ENCODE measurements at regions not wholly inside any gene's neighbourhood (a gene's known extent, or its start where the extent isn't known, plus 50 kb on each side); places are given as distances from the start of the nearest gene placed in this dataset.

DNA sequence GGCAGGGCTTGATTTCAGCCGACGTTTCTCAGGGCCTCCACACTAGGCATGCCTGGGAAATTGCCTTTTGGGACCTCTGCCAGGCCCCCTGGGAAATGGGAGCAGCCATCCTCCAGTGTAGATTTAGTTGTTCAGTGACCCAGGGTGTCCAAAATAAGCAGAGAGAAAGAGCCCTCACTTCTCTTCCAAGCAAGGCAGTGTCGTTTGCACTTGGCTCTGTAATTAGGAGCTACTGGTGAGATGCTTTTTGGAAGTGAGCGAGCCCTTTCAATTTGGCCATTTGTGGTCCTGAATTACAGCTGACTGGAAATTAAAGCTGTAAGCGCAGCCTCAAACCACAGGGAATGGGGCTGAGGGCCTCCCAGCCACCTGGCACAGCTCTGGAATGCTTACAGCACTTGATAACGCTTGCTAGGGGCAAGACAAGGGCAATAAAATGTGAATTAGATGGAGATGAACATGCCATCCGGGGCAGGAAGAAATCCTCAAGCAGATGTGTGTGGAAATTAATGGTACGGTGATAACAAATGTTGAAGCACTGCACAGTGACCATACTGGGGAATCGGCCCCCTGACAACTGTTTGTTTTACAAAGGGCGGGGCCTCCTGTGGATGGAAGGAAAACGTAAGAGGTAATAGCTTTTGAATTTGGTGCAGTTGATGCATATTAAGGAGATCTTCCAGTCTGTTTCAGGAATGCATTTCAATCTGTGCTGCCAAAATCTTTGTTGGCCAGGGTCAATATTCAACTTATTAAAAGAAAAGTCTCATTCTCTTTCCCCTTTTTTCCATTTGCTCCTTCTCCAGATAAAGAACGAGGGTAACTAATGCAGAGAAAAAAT, 173.1 kb downstream of the UXS1 start:
- peaks cover 3% of the 10 kb centered on the region for H3K27me3 ChIP-seq (ENCODE audit: control insufficient read depth, insufficient read depth, low read length, poor library complexity, severe bottlenecking)
- TF ChIP-seq, protein P1, sequence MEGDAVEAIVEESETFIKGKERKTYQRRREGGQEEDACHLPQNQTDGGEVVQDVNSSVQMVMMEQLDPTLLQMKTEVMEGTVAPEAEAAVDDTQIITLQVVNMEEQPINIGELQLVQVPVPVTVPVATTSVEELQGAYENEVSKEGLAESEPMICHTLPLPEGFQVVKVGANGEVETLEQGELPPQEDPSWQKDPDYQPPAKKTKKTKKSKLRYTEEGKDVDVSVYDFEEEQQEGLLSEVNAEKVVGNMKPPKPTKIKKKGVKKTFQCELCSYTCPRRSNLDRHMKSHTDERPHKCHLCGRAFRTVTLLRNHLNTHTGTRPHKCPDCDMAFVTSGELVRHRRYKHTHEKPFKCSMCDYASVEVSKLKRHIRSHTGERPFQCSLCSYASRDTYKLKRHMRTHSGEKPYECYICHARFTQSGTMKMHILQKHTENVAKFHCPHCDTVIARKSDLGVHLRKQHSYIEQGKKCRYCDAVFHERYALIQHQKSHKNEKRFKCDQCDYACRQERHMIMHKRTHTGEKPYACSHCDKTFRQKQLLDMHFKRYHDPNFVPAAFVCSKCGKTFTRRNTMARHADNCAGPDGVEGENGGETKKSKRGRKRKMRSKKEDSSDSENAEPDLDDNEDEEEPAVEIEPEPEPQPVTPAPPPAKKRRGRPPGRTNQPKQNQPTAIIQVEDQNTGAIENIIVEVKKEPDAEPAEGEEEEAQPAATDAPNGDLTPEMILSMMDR (conservative IDR thresholded peaks at IDR 0.05) = no peak
- Mint-ChIP-seq H3K4me3 (no peak overlapping the region), H3K36me3 (ENCODE audit: low read depth) (no peaks in the 10 kb centered on the region), H3K27me3 (ENCODE audit: insufficient read depth) (peaks cover 6% of the 10 kb centered on the region), H3K27ac (no peak overlapping the region), H3K9me3 (no peaks in the 10 kb centered on the region), H3K4me1 (peaks cover 14% of the 10 kb centered on the region)
- DNase-seq = no peak
- H3K9me3 ChIP-seq (ENCODE audit: control insufficient read depth, low read length) = no peaks in the 10 kb centered on the region
- 92 to 100% methylated on average over 7 to 12 of the region's 12 CpGs for WGBS, 2 experiments (ENCODE audit: insufficient coverage in 1 of 2, insufficient read length in 1 of 2)
- no peaks in the 10 kb centered on the region for H3K4me1 ChIP-seq (ENCODE audit: control insufficient read depth, insufficient read depth, low read length)
- no peaks in the 10 kb centered on the region for H3K36me3 ChIP-seq (ENCODE audit: control insufficient read depth, insufficient read depth, low read length)
- H3K9ac ChIP-seq (ENCODE audit: extremely low read depth, low read length, poor library complexity, severe bottlenecking) = no peak overlapping the region
- H3K27ac ChIP-seq (ENCODE audit: low read depth, low read length) = no peak overlapping the region
- H3K4me3 ChIP-seq (ENCODE audit: low read length) = no peak overlapping the region

DNA sequence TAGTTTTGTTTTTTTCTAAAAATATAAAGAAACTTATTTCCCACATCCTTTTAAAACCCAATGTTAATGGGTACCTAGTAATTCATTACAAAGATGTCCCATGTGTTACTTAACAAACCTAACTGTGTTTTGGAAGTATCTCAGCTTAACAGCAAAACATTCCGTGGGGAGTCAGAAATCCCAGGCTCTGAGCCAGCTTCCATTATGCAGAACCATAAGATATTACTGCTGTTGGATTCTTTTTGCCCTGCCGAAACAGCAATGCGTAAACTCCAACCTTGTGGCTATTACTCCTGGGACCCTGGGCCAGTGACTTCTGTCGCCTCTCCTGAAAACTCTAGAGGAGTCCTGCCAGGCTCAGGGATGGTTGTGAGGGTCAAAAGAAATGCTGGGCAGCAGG, 174.1 kb downstream of the UXS1 start:
- Mint-ChIP-seq H3K9me3 (no peaks in the 10 kb centered on the region), H3K4me1 (peaks cover 19% of the 10 kb centered on the region), H3K27ac (no peak overlapping the region), H3K27me3 (ENCODE audit: insufficient read depth) (peaks cover 6% of the 10 kb centered on the region), H3K36me3 (ENCODE audit: low read depth) (no peaks in the 10 kb centered on the region), H3K4me3 (no peak overlapping the region)
- DNase-seq = no peak
- Histone ChIP-seq H3K36me3 (ENCODE audit: control insufficient read depth, insufficient read depth, low read length) (no peaks in the 10 kb centered on the region), H3K4me1 (ENCODE audit: control insufficient read depth, insufficient read depth, low read length) (peaks cover 3% of the 10 kb centered on the region), H3K9ac (ENCODE audit: extremely low read depth, low read length, poor library complexity, severe bottlenecking) (no peak overlapping the region), H3K27me3 (ENCODE audit: control insufficient read depth, insufficient read depth, low read length, poor library complexity, severe bottlenecking) (peaks cover 3% of the 10 kb centered on the region), H3K4me3 (ENCODE audit: low read length) (no peak overlapping the region), H3K9me3 (ENCODE audit: control insufficient read depth, low read length) (no peaks in the 10 kb centered on the region), H3K27ac (ENCODE audit: low read depth, low read length) (no peak overlapping the region)
- 90 to 100% methylated on average over 1 to 4 of the region's 4 CpGs for WGBS, 2 experiments (ENCODE audit: insufficient coverage in 1 of 2, insufficient read length in 1 of 2)
- TF ChIP-seq, protein P1 (conservative IDR thresholded peaks at IDR 0.05) = no peak

DNA sequence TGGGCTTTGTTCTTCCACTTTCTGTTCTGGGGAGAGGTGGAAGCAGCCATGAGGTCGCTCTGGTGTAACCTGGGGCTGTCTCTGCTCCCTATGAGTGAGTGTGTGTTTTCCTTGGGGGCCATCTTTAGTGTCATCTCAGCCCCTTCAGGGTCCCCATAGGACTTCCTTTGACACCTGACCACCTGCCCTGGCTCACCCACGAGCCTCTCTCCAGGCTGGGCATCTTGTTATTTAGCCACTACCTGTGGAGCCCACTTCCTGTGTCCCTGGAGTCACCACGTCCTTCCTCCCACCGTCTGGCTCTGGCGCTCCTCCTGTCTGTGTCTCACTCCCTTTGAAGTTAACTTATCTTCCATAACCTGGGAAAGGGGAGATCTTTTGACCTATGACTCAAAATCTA, 176.0 kb downstream of the UXS1 start:
- DNase-seq = no peak
- TF ChIP-seq, protein P1 (conservative IDR thresholded peaks at IDR 0.05) = no peak
- Mint-ChIP-seq H3K27ac (no peak overlapping the region), H3K9me3 (no peaks in the 10 kb centered on the region), H3K36me3 (ENCODE audit: low read depth) (no peaks in the 10 kb centered on the region), H3K4me3 (no peak overlapping the region), H3K4me1 (peaks cover 25% of the 10 kb centered on the region), H3K27me3 (ENCODE audit: insufficient read depth) (no peaks in the 10 kb centered on the region)
- no peaks in the 10 kb centered on the region for H3K27me3 ChIP-seq (ENCODE audit: control insufficient read depth, insufficient read depth, low read length, poor library complexity, severe bottlenecking)
- no peak overlapping the region for H3K27ac ChIP-seq (ENCODE audit: low read depth, low read length)
- no peaks in the 10 kb centered on the region for H3K9me3 ChIP-seq (ENCODE audit: control insufficient read depth, low read length)
- no peaks in the 10 kb centered on the region for H3K36me3 ChIP-seq (ENCODE audit: control insufficient read depth, insufficient read depth, low read length)
- 51 to 75% methylated on average over 1 to 5 of the region's 5 CpGs for WGBS, 2 experiments (ENCODE audit: insufficient coverage in 1 of 2, insufficient read length in 1 of 2)
- no peak overlapping the region for H3K9ac ChIP-seq (ENCODE audit: extremely low read depth, low read length, poor library complexity, severe bottlenecking)
- H3K4me1 ChIP-seq (ENCODE audit: control insufficient read depth, insufficient read depth, low read length) = peaks cover 3% of the 10 kb centered on the region
- H3K4me3 ChIP-seq (ENCODE audit: low read length) = no peak overlapping the region

Data from endodermal cell (in vitro differentiated cells).